GM23248 (cell line): ENCODE measurements at regions not wholly inside any gene's neighbourhood (a gene's known extent, or its start where the extent isn't known, plus 50 kb on each side); places are given as distances from the start of the nearest gene placed in this dataset.

ENCODE experiments used
- EZH2 ChIP-seq: fragments of 200-600 bp; sonication (generic); IDR thresholded peaks from 2 replicates; pipeline ENCODE4 v1.6.1; 2018; ENCODE audit warnings: antibody characterized with exemption, mild to moderate bottlenecking; ENCODE audit not compliant: insufficient read depth, poor library complexity, severe bottlenecking
- EZH2phosphoT487 ChIP-seq: fragments of 200-600 bp; sonication (generic); IDR thresholded peaks from 2 replicates; pipeline ENCODE4 v1.6.1; 2018; ENCODE audit warnings: antibody characterized with exemption, moderate library complexity, mild to moderate bottlenecking, low read depth; ENCODE audit not compliant: insufficient read depth

- TF ChIP-seq EZH2 (no peak), EZH2phosphoT487 (no peak)
Measured at GRCh38 chr13:58782736-58783135, 1151.2 kb downstream of the PCDH17 start.
